ENCODE measurements at regions not wholly inside any gene's neighbourhood (a gene's known extent, or its start where the extent isn't known, plus 50 kb on each side); places are given as distances from the start of the nearest gene placed in this dataset.
"Not testable (repeated sequence)": the region's sequence is repeated elsewhere in the genome, so short reads cannot be mapped to it uniquely, and the experiment has no call there.

DNA sequence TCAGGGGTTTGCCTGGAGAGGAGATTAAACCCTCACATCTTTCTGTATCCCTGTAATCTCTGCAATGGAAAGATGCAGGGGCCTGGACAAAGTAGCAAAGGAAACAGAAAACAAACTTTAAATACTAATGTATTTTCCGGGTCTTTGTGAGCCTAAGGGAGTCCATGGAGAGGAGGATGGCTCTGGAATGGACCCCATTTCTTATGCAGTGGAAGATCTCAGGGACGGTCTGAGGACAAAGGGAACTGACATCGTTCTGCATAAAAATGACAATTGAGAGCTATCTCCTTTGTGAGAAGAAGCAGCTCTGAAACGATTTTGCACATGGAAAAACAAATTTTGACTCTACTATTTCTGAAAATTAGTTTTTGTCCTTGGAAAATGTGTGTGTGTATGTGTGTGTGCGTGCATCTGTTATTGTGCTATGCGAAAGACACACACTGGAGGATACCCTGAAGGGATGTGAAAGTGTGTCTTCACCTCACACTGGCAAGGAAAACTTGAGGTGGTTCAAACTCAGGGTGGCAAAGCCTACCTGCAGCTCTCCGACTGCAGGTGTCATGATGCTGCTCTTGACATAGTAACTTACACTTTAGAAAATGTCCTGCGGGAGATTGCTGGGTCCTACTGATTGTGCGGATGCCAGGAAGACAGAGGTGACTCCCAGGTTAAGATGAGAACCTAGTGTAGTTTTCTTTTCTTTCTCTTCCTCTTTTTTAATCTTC lies 126.4 kb upstream of the JADE1 start:
- no peaks in the 10 kb centered on the region for H4K20me1 ChIP-seq (ENCODE audit: insufficient read depth, low read length)
- no peak overlapping the region for H3K4me3 ChIP-seq (ENCODE audit: low read depth, low read length, poor library complexity, severe bottlenecking)
- no peak for TF ChIP-seq EZH2 (IDR thresholded peaks at IDR 0.05; ENCODE audit: borderline replicate concordance, low read length)
- TF ChIP-seq, protein P1, sequence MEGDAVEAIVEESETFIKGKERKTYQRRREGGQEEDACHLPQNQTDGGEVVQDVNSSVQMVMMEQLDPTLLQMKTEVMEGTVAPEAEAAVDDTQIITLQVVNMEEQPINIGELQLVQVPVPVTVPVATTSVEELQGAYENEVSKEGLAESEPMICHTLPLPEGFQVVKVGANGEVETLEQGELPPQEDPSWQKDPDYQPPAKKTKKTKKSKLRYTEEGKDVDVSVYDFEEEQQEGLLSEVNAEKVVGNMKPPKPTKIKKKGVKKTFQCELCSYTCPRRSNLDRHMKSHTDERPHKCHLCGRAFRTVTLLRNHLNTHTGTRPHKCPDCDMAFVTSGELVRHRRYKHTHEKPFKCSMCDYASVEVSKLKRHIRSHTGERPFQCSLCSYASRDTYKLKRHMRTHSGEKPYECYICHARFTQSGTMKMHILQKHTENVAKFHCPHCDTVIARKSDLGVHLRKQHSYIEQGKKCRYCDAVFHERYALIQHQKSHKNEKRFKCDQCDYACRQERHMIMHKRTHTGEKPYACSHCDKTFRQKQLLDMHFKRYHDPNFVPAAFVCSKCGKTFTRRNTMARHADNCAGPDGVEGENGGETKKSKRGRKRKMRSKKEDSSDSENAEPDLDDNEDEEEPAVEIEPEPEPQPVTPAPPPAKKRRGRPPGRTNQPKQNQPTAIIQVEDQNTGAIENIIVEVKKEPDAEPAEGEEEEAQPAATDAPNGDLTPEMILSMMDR (IDR thresholded peaks at IDR 0.05; ENCODE audit: low read length) = no peak
- no peak overlapping the region for H2AFZ ChIP-seq (ENCODE audit: low read length)
- no peaks in the 10 kb centered on the region for H3K27me3 ChIP-seq (ENCODE audit: insufficient read depth, low read length)
- H3K4me1 ChIP-seq (ENCODE audit: insufficient read depth, low read length, severe bottlenecking) = no peaks in the 10 kb centered on the region
- H3K9me3 ChIP-seq (ENCODE audit: low read length) = no peaks in the 10 kb centered on the region
- H3K79me2 ChIP-seq (ENCODE audit: insufficient read depth, low read length) = no peaks in the 10 kb centered on the region
- H3K36me3 ChIP-seq (ENCODE audit: insufficient read depth, low read length) = no peaks in the 10 kb centered on the region
- H3K9ac ChIP-seq (ENCODE audit: low read length) = no peak overlapping the region
- H3F3A ChIP-seq (ENCODE audit: insufficient read depth, low read length) = no peaks in the 10 kb centered on the region
- no peak overlapping the region for H3K4me2 ChIP-seq (ENCODE audit: low read length)
- no peaks in the 10 kb centered on the region for H3K9me2 ChIP-seq (ENCODE audit: low read depth, low read length)
- no peak overlapping the region for H3K27ac ChIP-seq (ENCODE audit: low read depth, low read length, poor library complexity, severe bottlenecking)

DNA sequence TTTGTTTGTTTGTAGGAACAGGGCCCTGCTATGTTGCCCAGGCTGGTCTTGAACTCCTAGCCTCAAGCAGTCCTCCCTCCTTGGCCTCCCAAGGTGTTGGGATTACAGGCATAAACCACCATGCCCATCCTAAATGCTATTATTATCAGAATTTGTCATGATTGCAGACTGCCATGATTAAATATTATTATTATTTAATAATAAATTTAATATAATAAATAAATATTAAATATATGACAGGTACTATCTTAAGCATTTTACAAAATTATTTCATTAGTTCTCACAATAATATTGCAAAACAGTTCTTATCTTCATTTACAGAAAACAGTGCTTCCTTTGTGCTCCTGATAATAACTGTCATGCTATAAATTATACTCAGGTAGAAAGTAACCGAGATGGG lies 133.4 kb upstream of the JADE1 start:
- Histone ChIP-seq H4K20me1 (ENCODE audit: insufficient read depth, low read length) (no peaks in the 10 kb centered on the region), H3K9me2 (ENCODE audit: low read depth, low read length) (no peaks in the 10 kb centered on the region), H3K79me2 (ENCODE audit: insufficient read depth, low read length) (no peaks in the 10 kb centered on the region), H3K9me3 (ENCODE audit: low read length) (no peaks in the 10 kb centered on the region), H3K36me3 (ENCODE audit: insufficient read depth, low read length) (no peaks in the 10 kb centered on the region), H3K4me2 (ENCODE audit: low read length) (no peak overlapping the region), H3K27me3 (ENCODE audit: insufficient read depth, low read length) (no peaks in the 10 kb centered on the region), H3K9ac (ENCODE audit: low read length) (no peak overlapping the region), H2AFZ (ENCODE audit: low read length) (no peak overlapping the region), H3K27ac (ENCODE audit: low read depth, low read length, poor library complexity, severe bottlenecking) (no peak overlapping the region), H3K4me1 (ENCODE audit: insufficient read depth, low read length, severe bottlenecking) (no peaks in the 10 kb centered on the region), H3K4me3 (ENCODE audit: low read depth, low read length, poor library complexity, severe bottlenecking) (no peak overlapping the region), H3F3A (ENCODE audit: insufficient read depth, low read length) (no peaks in the 10 kb centered on the region)
- no peak for TF ChIP-seq EZH2 (IDR thresholded peaks at IDR 0.05; ENCODE audit: borderline replicate concordance, low read length)
- TF ChIP-seq, protein P1 (IDR thresholded peaks at IDR 0.05; ENCODE audit: low read length) = no peak

DNA sequence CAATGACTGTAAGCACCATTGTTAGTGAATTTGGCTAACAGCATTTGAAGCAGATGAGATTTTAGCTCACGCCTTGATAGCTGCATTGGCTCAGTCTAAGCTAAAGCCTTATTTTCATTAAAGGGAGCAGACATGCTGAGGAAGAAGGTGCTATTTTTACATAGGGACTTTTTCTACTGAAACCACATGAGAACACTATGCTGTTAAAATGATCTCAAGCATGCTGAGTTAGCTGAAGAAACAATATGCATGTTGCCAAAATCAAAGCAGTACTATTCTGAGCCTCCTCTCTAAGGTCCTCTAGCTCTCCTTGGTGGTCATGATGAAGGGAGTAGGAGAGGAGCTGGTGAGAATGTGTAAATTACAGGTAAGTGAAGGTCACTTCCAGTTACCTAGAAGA lies 134.4 kb upstream of the JADE1 start:
- Histone ChIP-seq H3K36me3 (ENCODE audit: insufficient read depth, low read length) (no peaks in the 10 kb centered on the region), H3K9me3 (ENCODE audit: low read length) (no peaks in the 10 kb centered on the region), H3K27ac (ENCODE audit: low read depth, low read length, poor library complexity, severe bottlenecking) (no peak overlapping the region), H3K4me3 (ENCODE audit: low read depth, low read length, poor library complexity, severe bottlenecking) (no peak overlapping the region), H3K4me1 (ENCODE audit: insufficient read depth, low read length, severe bottlenecking) (no peaks in the 10 kb centered on the region), H3K9me2 (ENCODE audit: low read depth, low read length) (no peaks in the 10 kb centered on the region), H3K27me3 (ENCODE audit: insufficient read depth, low read length) (no peaks in the 10 kb centered on the region), H3K79me2 (ENCODE audit: insufficient read depth, low read length) (no peaks in the 10 kb centered on the region), H4K20me1 (ENCODE audit: insufficient read depth, low read length) (no peaks in the 10 kb centered on the region), H2AFZ (ENCODE audit: low read length) (no peak overlapping the region), H3K4me2 (ENCODE audit: low read length) (no peak overlapping the region), H3F3A (ENCODE audit: insufficient read depth, low read length) (no peaks in the 10 kb centered on the region), H3K9ac (ENCODE audit: low read length) (no peak overlapping the region)
- TF ChIP-seq, protein P1 (IDR thresholded peaks at IDR 0.05; ENCODE audit: low read length) = no peak
- TF ChIP-seq EZH2 (IDR thresholded peaks at IDR 0.05; ENCODE audit: borderline replicate concordance, low read length) = no peak

DNA sequence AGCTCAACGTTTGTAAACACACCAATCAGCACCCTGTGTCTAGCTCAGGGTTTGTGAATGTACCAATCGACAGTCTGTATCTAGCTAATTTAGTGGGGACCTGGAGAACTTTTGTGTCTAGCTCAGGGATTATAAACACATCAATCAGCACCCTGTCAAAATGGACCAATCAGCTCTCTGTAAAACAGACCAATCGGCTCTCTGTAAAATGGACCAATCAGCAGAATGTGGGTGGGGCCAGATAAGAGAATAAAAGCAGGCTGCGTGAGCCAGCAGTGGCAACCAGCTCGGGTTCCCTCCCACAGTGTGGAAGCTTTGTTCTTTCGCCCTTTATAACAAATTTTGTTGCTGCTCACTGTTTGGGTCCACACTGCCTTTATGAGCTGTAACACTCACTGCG lies 136.3 kb upstream of the JADE1 start:
- H3K4me1 ChIP-seq (ENCODE audit: insufficient read depth, low read length, severe bottlenecking); H3F3A ChIP-seq (ENCODE audit: insufficient read depth, low read length); H2AFZ ChIP-seq (ENCODE audit: low read length); H3K79me2 ChIP-seq (ENCODE audit: insufficient read depth, low read length); H3K27me3 ChIP-seq (ENCODE audit: insufficient read depth, low read length); H3K9me3 ChIP-seq (ENCODE audit: low read length); H3K36me3 ChIP-seq (ENCODE audit: insufficient read depth, low read length); H3K4me2 ChIP-seq (ENCODE audit: low read length); H3K9ac ChIP-seq (ENCODE audit: low read length); H3K9me2 ChIP-seq (ENCODE audit: low read depth, low read length); H3K4me3 ChIP-seq (ENCODE audit: low read depth, low read length, poor library complexity, severe bottlenecking); H4K20me1 ChIP-seq (ENCODE audit: insufficient read depth, low read length); H3K27ac ChIP-seq (ENCODE audit: low read depth, low read length, poor library complexity, severe bottlenecking): not testable (repeated sequence)

DNA sequence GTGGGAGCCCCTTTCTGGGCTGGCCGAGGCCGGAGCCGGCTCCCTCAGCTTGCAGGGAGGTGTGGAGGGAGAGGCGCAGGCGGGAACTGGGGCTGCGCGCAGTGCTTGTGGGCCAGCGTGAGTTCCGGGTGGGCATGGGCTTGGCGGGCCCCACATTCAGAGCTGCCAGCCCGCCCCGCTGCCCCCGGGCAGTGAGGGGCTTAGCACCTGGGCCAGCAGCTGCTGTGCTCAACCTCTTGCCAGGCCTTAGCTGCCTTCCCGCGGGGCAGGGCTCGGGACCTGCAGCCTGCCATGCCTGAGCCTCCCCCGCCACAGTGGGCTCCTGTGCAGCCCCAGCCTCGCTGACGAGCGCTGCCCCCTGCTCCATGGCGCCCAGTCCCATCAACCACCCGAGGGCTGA lies 136.9 kb upstream of the JADE1 start:
- not testable (repeated sequence) for H3F3A ChIP-seq (ENCODE audit: insufficient read depth, low read length); H3K79me2 ChIP-seq (ENCODE audit: insufficient read depth, low read length); H3K27me3 ChIP-seq (ENCODE audit: insufficient read depth, low read length); H3K27ac ChIP-seq (ENCODE audit: low read depth, low read length, poor library complexity, severe bottlenecking); H3K4me2 ChIP-seq (ENCODE audit: low read length); H3K4me1 ChIP-seq (ENCODE audit: insufficient read depth, low read length, severe bottlenecking); H3K9me2 ChIP-seq (ENCODE audit: low read depth, low read length); H3K36me3 ChIP-seq (ENCODE audit: insufficient read depth, low read length); H3K9ac ChIP-seq (ENCODE audit: low read length); H3K4me3 ChIP-seq (ENCODE audit: low read depth, low read length, poor library complexity, severe bottlenecking); H4K20me1 ChIP-seq (ENCODE audit: insufficient read depth, low read length); H2AFZ ChIP-seq (ENCODE audit: low read length); H3K9me3 ChIP-seq (ENCODE audit: low read length)
